Fibroblast of the conjunctiva (primary cell): ENCODE measurements at regions not wholly inside any gene's neighbourhood (a gene's known extent, or its start where the extent isn't known, plus 50 kb on each side); places are given as distances from the start of the nearest gene placed in this dataset.

Experiments used
- DNase-seq: peaks from one replicate; pipeline ENCODE4 v3.0.0-alpha.2; 2010; ENCODE audit warnings: low read depth

- DNase-seq: no peak
Observed at GRCh38 chr2:191560411-191560980, 117.4 kb upstream of the NABP1 start.

GRCh38 chr2:191565120-191565519 lies 112.8 kb upstream of the NABP1 start:
- DNase-seq: no peak

GRCh38 chr2:191565647-191566198 lies 112.2 kb upstream of the NABP1 start:
- DNase-seq: no peak

GRCh38 chr2:191566344-191566743 lies 111.6 kb upstream of the NABP1 start:
- DNase-seq: peak; percentile 53

GRCh38 chr2:191567206-191567605 lies 110.7 kb upstream of the NABP1 start:
- DNase-seq: no peak

GRCh38 chr2:191569025-191569424 lies 108.9 kb upstream of the NABP1 start:
- DNase-seq: no peak

GRCh38 chr2:191571163-191571769 lies 106.7 kb upstream of the NABP1 start:
- DNase-seq: peak; percentile 45

GRCh38 chr2:191572319-191572718 lies 105.6 kb upstream of the NABP1 start:
- no peak for DNase-seq

GRCh38 chr2:191573216-191573615 lies 104.7 kb upstream of the NABP1 start:
- no peak for DNase-seq

GRCh38 chr2:191574232-191574631 lies 103.7 kb upstream of the NABP1 start:
- DNase-seq: no peak

- no peak for DNase-seq
Observed at GRCh38 chr2:191577605-191578004, 100.3 kb upstream of the NABP1 start.

- no peak for DNase-seq
Observed at GRCh38 chr2:191578031-191578430, 99.9 kb upstream of the NABP1 start.

GRCh38 chr2:191580581-191580980 lies 97.4 kb upstream of the NABP1 start:
- no peak for DNase-seq

- no peak for DNase-seq
Observed at GRCh38 chr2:191581003-191581402, 96.9 kb upstream of the NABP1 start.

- peak; percentile 39 for DNase-seq
Observed at GRCh38 chr2:191582355-191582754, 95.6 kb upstream of the NABP1 start.

- no peak for DNase-seq
Observed at GRCh38 chr2:191591025-191591424, 86.9 kb upstream of the NABP1 start.

- no peak for DNase-seq
Observed at GRCh38 chr2:191593622-191594385, 84.1 kb upstream of the NABP1 start.

- no peak for DNase-seq
Observed at GRCh38 chr2:191597186-191597751, 80.7 kb upstream of the NABP1 start.

GRCh38 chr2:191598296-191598695 lies 79.6 kb upstream of the NABP1 start:
- no peak for DNase-seq

GRCh38 chr2:191601060-191601459 lies 76.9 kb upstream of the NABP1 start:
- DNase-seq: no peak

- no peak for DNase-seq
Observed at GRCh38 chr2:191604154-191604553, 73.8 kb upstream of the NABP1 start.

- no peak for DNase-seq
Observed at GRCh38 chr2:191607096-191607495, 70.8 kb upstream of the NABP1 start.

- DNase-seq: no peak
Observed at GRCh38 chr2:191610756-191611155, 67.2 kb upstream of the NABP1 start.
